HepG2 (cell line): ENCODE measurements at regions not wholly inside any gene's neighbourhood (a gene's known extent, or its start where the extent isn't known, plus 50 kb on each side); places are given as distances from the start of the nearest gene placed in this dataset.

Source experiments
- CREB1 ChIP-seq, 2 experiments: fragments of 450-650 bp in 1 of 2; IDR thresholded peaks; 2 replicates each; pipeline ENCODE4 v1.6.1; 2016 to 2017; ENCODE audit warnings: control low read depth in 1 of 2, mild to moderate bottlenecking in 1 of 2, missing compliant biosample characterization in 1 of 2, missing genetic modification characterization in 1 of 2
- FOXA3 ChIP-seq: IDR thresholded peaks from 2 replicates; pipeline ENCODE4 v1.6.1; 2016; ENCODE audit warnings: missing genetic modification reagents, missing compliant biosample characterization
- FOXP1 ChIP-seq, 2 experiments: fragments of 450-650 bp in 1 of 2; IDR thresholded peaks; 2 replicates each; pipeline ENCODE4 v1.6.1; 2017 to 2018; ENCODE audit warnings: antibody characterized with exemption in 1 of 2
- HMG20B ChIP-seq: conservative IDR thresholded peaks from 2 replicates; pipeline ENCODE4 v1.6.1; 2016; ENCODE audit warnings: missing genetic modification reagents, missing compliant biosample characterization
- HNF4G ChIP-seq, 2 experiments: sonication (generic) in 1 of 2; formaldehyde crosslinking in 1 of 2; IDR thresholded peaks; 2 replicates each; pipeline versions ENCODE4 v1.4.0 to v1.6.1; 2011 to 2020; ENCODE audit warnings: borderline replicate concordance in 2 of 2, low read depth in 2 of 2, mild to moderate bottlenecking in 2 of 2, low read length in 1 of 2, missing genetic modification reagents in 1 of 2, moderate library complexity in 1 of 2
- ZFP41 ChIP-seq: sonication (generic); formaldehyde crosslinking; IDR thresholded peaks from 2 replicates; pipeline ENCODE4 v1.4.0; 2020; ENCODE audit warnings: mild to moderate bottlenecking, missing genetic modification reagents, borderline replicate concordance
- TF ChIP-seq, protein P1 (sequence below): sonication (generic); formaldehyde crosslinking; IDR thresholded peaks from one replicate; pipeline ENCODE4 v1.5.1; 2020; ENCODE audit warnings: mild to moderate bottlenecking, missing genetic modification reagents; ENCODE audit errors: not compliant biosample characterization
- TF ChIP-seq, protein P2 (sequence below): sonication (generic); formaldehyde crosslinking; IDR thresholded peaks from 2 replicates; pipeline ENCODE4 v1.5.0; 2020; ENCODE audit warnings: mild to moderate bottlenecking, missing genetic modification reagents, moderate library complexity
- TF ChIP-seq, protein P3 (sequence below): sonication (generic); formaldehyde crosslinking; IDR thresholded peaks from 2 replicates; pipeline ENCODE4 v1.4.0; 2020; ENCODE audit warnings: missing genetic modification reagents
- TF ChIP-seq, protein P4 (sequence below), 2 experiments: sonication (generic) in 1 of 2; formaldehyde crosslinking in 1 of 2; IDR thresholded peaks; 2 replicates each; pipeline versions ENCODE4 v1.4.0 to v1.6.1; 2016 to 2020; ENCODE audit warnings: borderline replicate concordance in 1 of 2, low read depth in 1 of 2, mild to moderate bottlenecking in 1 of 2, missing genetic modification reagents in 1 of 2

DNA sequence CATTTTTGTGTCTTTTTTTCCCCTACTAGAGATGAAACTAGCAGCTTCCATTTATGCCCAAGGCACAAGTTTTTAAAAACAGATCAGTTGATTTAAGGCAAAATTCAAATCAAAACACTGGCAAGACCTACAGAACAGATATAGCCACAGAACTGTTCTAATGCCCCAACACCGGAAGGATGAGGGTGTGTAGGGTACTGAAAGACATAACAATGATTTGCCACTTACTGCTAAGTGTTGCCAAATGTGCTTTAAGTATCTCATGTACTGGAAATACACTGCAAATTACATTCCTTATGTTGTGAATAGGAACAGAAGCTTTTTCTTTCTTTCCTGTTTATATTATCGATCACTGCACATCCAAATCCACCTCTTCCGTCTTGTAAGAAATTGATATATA, 189.0 kb downstream of the CETN3 start:
- TF ChIP-seq FOXA3 (no peak), ZFP41 (CRISPR knock-in tag) (no peak), CREB1 (IDR thresholded peaks at IDR 0.05) (no peak), CREB1 (CRISPR knock-in tag; IDR thresholded peaks at IDR 0.05) (no peak), FOXP1 (IDR thresholded peaks at IDR 0.05) (no peak), FOXP1 (CRISPR knock-in tag; IDR thresholded peaks at IDR 0.05) (no peak), HMG20B (CRISPR knock-in tag) (no peak), HNF4G (IDR thresholded peaks at IDR 0.05; ENCODE audit: borderline replicate concordance, low read depth, low read length) (no peak), HNF4G (CRISPR knock-in tag; IDR thresholded peaks at IDR 0.05; ENCODE audit: borderline replicate concordance, low read depth) (no peak)
- TF ChIP-seq, protein P1, sequence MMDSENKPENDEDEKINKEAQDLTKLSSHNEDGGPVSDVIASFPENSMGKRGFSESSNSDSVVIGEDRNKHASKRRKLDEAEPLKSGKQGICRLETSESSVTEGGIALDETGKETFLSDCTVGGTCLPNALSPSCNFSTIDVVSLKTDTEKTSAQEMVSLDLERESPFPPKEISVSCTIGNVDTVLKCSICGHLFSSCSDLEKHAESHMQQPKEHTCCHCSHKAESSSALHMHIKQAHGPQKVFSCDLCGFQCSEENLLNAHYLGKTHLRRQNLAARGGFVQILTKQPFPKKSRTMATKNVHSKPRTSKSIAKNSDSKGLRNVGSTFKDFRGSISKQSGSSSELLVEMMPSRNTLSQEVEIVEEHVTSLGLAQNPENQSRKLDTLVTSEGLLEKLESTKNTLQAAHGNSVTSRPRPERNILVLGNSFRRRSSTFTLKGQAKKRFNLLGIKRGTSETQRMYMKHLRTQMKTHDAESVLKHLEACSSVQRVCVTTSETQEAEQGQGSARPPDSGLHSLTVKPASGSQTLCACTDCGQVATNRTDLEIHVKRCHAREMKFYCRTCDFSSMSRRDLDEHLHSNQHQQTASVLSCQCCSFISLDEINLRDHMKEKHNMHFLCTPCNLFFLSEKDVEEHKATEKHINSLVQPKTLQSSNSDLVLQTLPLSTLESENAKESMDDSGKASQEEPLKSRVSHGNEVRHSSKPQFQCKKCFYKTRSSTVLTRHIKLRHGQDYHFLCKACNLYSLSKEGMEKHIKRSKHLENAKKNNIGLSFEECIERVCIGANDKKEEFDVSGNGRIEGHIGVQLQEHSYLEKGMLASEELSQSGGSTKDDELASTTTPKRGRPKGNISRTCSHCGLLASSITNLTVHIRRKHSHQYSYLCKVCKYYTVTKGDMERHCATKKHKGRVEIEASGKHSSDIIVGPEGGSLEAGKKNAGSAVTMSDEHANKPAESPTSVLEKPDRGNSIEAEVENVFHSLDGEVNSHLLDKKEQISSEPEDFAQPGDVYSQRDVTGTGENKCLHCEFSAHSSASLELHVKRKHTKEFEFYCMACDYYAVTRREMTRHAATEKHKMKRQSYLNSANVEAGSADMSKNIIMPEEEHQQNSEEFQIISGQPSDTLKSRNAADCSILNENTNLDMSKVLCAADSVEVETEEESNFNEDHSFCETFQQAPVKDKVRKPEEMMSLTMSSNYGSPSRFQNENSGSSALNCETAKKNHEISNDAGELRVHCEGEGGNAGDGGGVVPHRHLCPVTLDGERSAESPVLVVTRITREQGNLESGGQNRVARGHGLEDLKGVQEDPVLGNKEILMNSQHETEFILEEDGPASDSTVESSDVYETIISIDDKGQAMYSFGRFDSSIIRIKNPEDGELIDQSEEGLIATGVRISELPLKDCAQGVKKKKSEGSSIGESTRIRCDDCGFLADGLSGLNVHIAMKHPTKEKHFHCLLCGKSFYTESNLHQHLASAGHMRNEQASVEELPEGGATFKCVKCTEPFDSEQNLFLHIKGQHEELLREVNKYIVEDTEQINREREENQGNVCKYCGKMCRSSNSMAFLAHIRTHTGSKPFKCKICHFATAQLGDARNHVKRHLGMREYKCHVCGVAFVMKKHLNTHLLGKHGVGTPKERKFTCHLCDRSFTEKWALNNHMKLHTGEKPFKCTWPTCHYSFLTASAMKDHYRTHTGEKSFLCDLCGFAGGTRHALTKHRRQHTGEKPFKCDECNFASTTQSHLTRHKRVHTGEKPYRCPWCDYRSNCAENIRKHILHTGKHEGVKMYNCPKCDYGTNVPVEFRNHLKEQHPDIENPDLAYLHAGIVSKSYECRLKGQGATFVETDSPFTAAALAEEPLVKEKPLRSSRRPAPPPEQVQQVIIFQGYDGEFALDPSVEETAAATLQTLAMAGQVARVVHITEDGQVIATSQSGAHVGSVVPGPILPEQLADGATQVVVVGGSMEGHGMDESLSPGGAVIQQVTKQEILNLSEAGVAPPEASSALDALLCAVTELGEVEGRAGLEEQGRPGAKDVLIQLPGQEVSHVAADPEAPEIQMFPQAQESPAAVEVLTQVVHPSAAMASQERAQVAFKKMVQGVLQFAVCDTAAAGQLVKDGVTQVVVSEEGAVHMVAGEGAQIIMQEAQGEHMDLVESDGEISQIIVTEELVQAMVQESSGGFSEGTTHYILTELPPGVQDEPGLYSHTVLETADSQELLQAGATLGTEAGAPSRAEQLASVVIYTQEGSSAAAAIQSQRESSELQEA (CRISPR knock-in tag) = no peak
- TF ChIP-seq, protein P2, sequence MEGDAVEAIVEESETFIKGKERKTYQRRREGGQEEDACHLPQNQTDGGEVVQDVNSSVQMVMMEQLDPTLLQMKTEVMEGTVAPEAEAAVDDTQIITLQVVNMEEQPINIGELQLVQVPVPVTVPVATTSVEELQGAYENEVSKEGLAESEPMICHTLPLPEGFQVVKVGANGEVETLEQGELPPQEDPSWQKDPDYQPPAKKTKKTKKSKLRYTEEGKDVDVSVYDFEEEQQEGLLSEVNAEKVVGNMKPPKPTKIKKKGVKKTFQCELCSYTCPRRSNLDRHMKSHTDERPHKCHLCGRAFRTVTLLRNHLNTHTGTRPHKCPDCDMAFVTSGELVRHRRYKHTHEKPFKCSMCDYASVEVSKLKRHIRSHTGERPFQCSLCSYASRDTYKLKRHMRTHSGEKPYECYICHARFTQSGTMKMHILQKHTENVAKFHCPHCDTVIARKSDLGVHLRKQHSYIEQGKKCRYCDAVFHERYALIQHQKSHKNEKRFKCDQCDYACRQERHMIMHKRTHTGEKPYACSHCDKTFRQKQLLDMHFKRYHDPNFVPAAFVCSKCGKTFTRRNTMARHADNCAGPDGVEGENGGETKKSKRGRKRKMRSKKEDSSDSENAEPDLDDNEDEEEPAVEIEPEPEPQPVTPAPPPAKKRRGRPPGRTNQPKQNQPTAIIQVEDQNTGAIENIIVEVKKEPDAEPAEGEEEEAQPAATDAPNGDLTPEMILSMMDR (CRISPR knock-in tag) = no peak
- TF ChIP-seq, protein P3, sequence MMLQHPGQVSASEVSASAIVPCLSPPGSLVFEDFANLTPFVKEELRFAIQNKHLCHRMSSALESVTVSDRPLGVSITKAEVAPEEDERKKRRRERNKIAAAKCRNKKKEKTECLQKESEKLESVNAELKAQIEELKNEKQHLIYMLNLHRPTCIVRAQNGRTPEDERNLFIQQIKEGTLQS (CRISPR knock-in tag) = no peak
- TF ChIP-seq, protein P4, sequence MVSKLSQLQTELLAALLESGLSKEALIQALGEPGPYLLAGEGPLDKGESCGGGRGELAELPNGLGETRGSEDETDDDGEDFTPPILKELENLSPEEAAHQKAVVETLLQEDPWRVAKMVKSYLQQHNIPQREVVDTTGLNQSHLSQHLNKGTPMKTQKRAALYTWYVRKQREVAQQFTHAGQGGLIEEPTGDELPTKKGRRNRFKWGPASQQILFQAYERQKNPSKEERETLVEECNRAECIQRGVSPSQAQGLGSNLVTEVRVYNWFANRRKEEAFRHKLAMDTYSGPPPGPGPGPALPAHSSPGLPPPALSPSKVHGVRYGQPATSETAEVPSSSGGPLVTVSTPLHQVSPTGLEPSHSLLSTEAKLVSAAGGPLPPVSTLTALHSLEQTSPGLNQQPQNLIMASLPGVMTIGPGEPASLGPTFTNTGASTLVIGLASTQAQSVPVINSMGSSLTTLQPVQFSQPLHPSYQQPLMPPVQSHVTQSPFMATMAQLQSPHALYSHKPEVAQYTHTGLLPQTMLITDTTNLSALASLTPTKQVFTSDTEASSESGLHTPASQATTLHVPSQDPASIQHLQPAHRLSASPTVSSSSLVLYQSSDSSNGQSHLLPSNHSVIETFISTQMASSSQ (IDR thresholded peaks at IDR 0.05; ENCODE audit: low read depth) = no peak
- TF ChIP-seq, protein P4 (CRISPR knock-in tag; IDR thresholded peaks at IDR 0.05; ENCODE audit: borderline replicate concordance) = no peak
